ENCODE measurements at regions not wholly inside any gene's neighbourhood (a gene's known extent, or its start where the extent isn't known, plus 50 kb on each side); places are given as distances from the start of the nearest gene placed in this dataset.
"Not testable (repeated sequence)": the region's sequence is repeated elsewhere in the genome, so short reads cannot be mapped to it uniquely, and the experiment has no call there.

DNA sequence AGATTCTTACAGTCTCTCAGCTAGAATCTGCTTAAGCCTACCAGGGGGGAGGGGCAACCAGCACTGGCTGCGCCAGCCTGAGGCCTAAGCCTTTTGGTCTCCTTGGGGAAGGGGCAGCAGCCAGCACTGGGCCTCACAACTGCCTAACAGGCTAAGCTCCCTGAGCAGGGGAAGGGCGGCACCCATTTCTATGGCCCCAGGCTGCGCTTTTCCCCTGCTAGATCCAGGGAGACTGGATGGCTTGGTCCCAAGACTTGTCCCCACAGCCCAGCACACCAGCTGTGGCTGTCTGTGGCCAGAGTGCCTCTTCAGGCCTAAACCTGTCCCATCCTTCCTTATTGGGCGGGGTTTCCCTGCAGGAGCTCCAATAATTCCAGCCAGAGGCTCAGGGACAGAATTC is 1230.3 kb upstream of the CRIM1 start:
- no peak overlapping the region for H3K27ac ChIP-seq
- TF ChIP-seq Cebpa-rat (IDR thresholded peaks at IDR 0.05), result no peak
- no peaks in the 10 kb centered on the region for H4K20me1 ChIP-seq
- no peaks in the 10 kb centered on the region for H3K27me3 ChIP-seq
- H3K36me3 ChIP-seq, result no peaks in the 10 kb centered on the region
- no peak overlapping the region for H3K9ac ChIP-seq
- H3K4me1 ChIP-seq, result no peaks in the 10 kb centered on the region
- H3K4me2 ChIP-seq, result no peak overlapping the region
- no peaks in the 10 kb centered on the region for H3K9me3 ChIP-seq
- no peak overlapping the region for H3K4me3 ChIP-seq

DNA sequence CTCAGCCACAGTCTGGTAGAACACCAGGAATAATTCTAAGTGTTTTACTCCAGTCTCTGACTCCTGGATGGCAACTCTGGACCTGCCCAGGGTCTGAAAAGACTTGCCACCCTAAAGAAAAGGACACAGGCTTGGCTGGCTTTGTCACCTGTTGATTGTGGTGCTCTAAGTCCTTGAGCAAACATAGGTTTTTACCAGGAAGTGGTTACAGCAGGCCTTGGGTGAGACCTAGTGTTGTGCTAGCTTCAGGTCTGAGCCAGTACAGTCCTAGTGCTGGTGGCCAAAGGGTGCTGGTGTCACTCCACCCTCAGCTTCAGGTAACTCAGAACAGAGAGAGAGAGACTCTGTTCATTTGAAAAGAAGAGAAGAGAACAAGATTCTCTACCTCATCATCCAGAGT is 1239.4 kb upstream of the CRIM1 start:
- Histone ChIP-seq H3K27ac (no peak overlapping the region), H3K36me3 (no peaks in the 10 kb centered on the region), H3K4me3 (no peak overlapping the region), H4K20me1 (no peaks in the 10 kb centered on the region), H3K4me2 (no peak overlapping the region), H3K9me3 (no peaks in the 10 kb centered on the region), H3K9ac (no peak overlapping the region), H3K4me1 (no peaks in the 10 kb centered on the region), H3K27me3 (no peaks in the 10 kb centered on the region)
- TF ChIP-seq Cebpa-rat (IDR thresholded peaks at IDR 0.05), result no peak

DNA sequence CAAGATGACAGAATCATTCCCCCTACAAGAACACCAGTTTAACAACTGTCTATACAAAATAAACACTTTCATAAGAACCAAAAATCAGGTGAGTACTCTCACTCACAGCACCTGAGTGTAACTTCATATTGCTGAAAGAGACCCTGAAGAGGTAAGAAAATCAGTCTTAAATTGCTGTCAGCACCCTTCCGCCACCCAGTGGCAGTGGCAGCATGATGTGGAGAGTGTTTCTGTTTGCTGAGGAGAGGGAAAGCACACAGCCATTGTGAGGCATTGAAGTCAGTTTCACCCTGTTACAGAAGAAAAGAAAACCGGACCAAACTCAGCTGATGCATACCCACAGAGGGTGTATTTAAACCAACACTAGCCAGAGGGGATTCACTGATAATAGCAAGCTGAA is 1240.8 kb upstream of the CRIM1 start:
- H3K4me2 ChIP-seq, result no peak overlapping the region
- no peaks in the 10 kb centered on the region for H3K4me1 ChIP-seq
- H4K20me1 ChIP-seq, result no peaks in the 10 kb centered on the region
- no peaks in the 10 kb centered on the region for H3K36me3 ChIP-seq
- TF ChIP-seq Cebpa-rat (IDR thresholded peaks at IDR 0.05), result no peak
- no peak overlapping the region for H3K4me3 ChIP-seq
- no peaks in the 10 kb centered on the region for H3K27me3 ChIP-seq
- no peak overlapping the region for H3K27ac ChIP-seq
- H3K9me3 ChIP-seq, result no peaks in the 10 kb centered on the region
- H3K9ac ChIP-seq, result no peak overlapping the region

DNA sequence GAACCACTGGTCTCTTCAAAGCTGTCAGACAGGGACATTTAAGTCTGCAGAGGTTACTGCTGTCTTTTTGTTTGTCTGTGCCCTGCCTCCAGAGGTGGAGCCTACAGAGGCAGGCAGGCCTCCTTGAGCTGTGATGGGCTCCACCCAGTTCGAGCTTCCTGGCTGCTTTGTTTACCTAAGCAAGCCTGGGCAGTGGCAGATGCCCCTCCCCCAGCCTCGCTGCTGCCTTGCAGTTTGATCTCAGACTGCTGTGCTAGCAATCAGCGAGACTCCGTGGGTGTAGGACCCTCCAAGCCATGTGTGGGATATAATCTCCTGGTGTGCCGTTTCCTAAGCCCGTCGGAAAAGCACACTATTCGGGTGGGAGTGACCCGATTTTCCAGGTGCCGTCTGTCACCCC is 1243.2 kb upstream of the CRIM1 start:
- not testable (repeated sequence) for H3K27ac ChIP-seq, H3K4me1 ChIP-seq, H3K27me3 ChIP-seq, H4K20me1 ChIP-seq, H3K4me2 ChIP-seq, H3K9ac ChIP-seq, H3K9me3 ChIP-seq, H3K36me3 ChIP-seq, H3K4me3 ChIP-seq

DNA sequence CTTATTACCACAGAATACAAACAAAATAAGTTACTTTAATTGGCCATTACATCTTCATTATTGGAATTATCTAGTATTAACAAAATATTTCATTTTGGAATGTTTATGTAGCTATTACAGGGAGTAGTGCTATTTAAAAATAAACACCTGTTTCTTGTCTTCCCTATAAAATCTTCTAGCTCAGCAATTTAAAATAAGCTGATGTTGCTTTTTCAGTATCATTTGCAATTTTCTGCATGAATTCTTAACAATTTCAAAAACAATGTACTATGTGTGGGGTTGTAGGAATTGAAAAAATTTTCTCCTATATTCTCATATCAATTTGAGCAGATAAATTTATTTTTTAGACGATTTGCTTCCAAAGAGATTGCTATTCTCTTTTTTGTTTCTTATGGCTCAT is 1251.3 kb upstream of the CRIM1 start:
- H3K27ac ChIP-seq, result no peak overlapping the region
- H3K4me3 ChIP-seq, result no peak overlapping the region
- H4K20me1 ChIP-seq, result no peaks in the 10 kb centered on the region
- H3K36me3 ChIP-seq, result no peaks in the 10 kb centered on the region
- TF ChIP-seq Cebpa-rat (IDR thresholded peaks at IDR 0.05), result no peak
- H3K27me3 ChIP-seq, result no peaks in the 10 kb centered on the region
- no peaks in the 10 kb centered on the region for H3K9me3 ChIP-seq
- H3K4me2 ChIP-seq, result no peak overlapping the region
- H3K9ac ChIP-seq, result no peak overlapping the region
- H3K4me1 ChIP-seq, result no peaks in the 10 kb centered on the region

DNA sequence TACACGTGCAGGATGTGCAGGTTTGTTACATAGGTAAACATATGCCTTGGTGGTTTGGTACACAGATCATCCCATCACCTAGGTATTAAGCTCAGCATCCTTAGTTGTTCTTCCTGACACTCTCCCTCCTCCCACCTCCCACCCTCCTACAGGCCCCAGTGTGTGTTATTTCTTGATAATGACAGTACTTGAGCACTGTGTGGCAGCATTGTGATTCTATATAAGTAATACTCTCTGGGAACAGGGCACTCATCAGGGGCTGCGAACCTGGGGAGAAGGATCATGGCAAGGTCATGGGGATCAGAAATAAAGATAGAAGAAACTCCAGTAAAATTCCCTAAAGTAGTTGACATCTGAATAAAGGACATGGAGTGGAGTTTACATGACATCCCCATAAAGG is 1256.2 kb upstream of the CRIM1 start:
- H4K20me1 ChIP-seq, result no peaks in the 10 kb centered on the region
- H3K4me2 ChIP-seq, result no peak overlapping the region
- TF ChIP-seq Cebpa-rat (IDR thresholded peaks at IDR 0.05), result no peak
- no peak overlapping the region for H3K27ac ChIP-seq
- no peaks in the 10 kb centered on the region for H3K4me1 ChIP-seq
- no peaks in the 10 kb centered on the region for H3K9me3 ChIP-seq
- no peaks in the 10 kb centered on the region for H3K36me3 ChIP-seq
- no peak overlapping the region for H3K9ac ChIP-seq
- no peaks in the 10 kb centered on the region for H3K27me3 ChIP-seq
- no peak overlapping the region for H3K4me3 ChIP-seq

DNA sequence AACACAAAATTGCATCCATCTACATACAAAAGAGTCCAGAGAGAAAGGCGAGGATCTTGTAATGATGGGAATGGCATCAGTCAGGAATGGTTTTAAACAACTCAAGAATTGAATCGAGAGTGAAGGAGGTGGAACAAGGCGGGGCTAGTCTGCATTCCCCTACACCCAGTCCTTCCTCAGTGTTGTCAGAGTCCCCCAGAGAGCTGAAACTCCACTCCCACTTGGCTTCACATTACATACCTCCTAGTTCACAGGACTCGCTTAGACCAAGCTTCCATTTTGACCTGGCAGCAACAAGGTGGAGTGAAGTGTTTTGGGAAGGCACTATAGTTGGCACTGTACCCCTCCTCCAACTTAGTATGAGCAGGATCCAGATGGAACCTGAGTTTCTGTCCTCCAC is 1273.5 kb upstream of the CRIM1 start:
- H3K4me1 ChIP-seq, result no peaks in the 10 kb centered on the region

DNA sequence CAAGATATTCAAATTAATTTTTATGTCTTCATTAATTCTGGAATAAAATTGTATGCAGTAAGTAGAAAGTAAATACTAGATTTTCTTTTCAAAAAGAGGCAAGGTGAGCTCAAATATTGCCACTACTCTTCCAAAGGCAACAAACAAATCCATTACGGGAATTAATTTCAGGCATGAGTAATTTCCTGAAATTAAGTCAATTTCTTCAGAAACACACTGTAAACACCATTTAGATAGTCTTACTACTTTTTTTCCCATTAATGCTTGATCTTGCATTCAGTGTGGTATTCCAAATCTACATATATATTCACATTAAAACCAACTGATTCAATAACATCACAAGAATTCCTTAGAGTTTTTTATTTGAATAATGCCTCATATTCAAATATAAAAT is 1274.0 kb upstream of the CRIM1 start:
- Histone ChIP-seq H3K36me3 (no peaks in the 10 kb centered on the region), H3K4me2 (no peak overlapping the region), H3K27ac (no peak overlapping the region), H3K9me3 (no peaks in the 10 kb centered on the region), H3K27me3 (no peaks in the 10 kb centered on the region), H3K9ac (no peak overlapping the region), H3K4me1 (no peaks in the 10 kb centered on the region), H3K4me3 (no peak overlapping the region), H4K20me1 (no peaks in the 10 kb centered on the region)
- no peak for TF ChIP-seq Cebpa-rat (IDR thresholded peaks at IDR 0.05)

More for the DNA sequence above, 1273.5 kb upstream of the CRIM1 start:
- no peaks in the 10 kb centered on the region for H4K20me1 ChIP-seq
- H3K4me3 ChIP-seq, result no peak overlapping the region
- no peaks in the 10 kb centered on the region for H3K27me3 ChIP-seq
- no peak for TF ChIP-seq Cebpa-rat (IDR thresholded peaks at IDR 0.05)
- H3K27ac ChIP-seq, result no peak overlapping the region
- no peak overlapping the region for H3K9ac ChIP-seq
- H3K9me3 ChIP-seq, result no peaks in the 10 kb centered on the region
- H3K36me3 ChIP-seq, result no peaks in the 10 kb centered on the region
- no peak overlapping the region for H3K4me2 ChIP-seq

DNA sequence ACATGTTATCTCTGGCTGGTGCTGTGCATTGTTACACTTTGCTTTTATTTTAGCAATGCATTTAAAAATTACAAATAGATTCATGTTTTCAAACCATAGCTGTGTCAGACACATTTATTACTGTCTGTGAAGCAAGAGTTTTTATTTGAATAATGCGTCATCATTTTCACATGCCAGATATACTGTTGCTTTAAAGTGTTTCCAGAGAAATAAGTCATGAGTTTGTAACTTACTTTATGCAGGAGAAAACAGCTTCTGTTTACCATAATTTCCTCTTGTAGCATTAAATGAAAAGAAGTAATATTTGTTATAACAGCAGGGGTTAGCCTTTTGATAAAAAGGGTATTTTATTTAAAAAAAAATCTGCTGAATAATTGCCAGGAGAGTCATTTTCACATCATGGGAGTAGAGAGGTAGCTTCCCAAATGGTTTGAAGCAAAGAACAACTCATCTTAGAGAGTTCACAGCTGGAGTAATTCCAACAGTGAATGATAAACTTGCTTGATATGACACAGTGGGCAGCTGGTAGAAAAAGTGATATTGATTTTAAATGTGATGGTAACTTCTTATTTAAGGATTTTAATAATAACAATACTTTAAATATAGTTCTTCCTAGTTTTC is 1274.5 kb upstream of the CRIM1 start:
- Histone ChIP-seq H3K4me1 (no peaks in the 10 kb centered on the region), H3K36me3 (no peaks in the 10 kb centered on the region), H3K9ac (no peak overlapping the region), H4K20me1 (no peaks in the 10 kb centered on the region), H3K9me3 (no peaks in the 10 kb centered on the region), H3K4me2 (no peak overlapping the region), H3K27ac (no peak overlapping the region), H3K27me3 (no peaks in the 10 kb centered on the region), H3K4me3 (no peak overlapping the region)
- no peak for TF ChIP-seq Cebpa-rat (IDR thresholded peaks at IDR 0.05)

DNA sequence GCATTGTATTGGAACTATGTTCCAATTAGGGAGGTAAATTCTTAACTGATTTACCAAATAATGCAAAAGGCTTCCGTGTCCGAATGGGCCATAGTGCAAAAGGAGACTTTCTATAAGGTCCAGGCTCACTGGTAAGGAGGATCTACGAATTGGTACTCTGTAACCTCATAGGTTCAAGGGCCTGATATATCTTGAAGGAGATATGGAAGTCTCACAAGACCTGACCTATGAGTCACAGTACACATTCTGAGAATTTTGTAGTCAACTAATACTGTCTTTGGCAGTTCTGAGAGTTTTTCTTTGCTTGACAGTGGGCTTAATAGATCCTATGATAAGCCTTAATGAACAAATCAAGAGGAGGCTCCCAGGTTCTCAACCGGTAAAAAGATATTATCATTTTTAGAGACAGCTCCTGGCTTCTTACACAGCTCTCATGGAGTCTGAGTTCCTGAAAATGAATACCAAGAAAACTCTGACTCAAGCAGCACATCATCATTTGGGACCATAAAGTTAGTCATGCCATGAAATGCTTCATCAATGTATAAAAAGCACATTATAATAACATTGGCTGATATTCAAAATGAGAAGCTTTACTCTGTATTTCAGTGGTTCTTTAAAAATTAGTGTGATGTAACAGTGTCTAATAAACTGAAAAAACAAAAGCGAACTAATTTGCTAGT is 1275.2 kb upstream of the CRIM1 start:
- H3K9ac ChIP-seq, result no peak overlapping the region
- H4K20me1 ChIP-seq, result no peaks in the 10 kb centered on the region
- H3K27ac ChIP-seq, result no peak overlapping the region
- TF ChIP-seq Cebpa-rat (IDR thresholded peaks at IDR 0.05), result no peak
- H3K4me1 ChIP-seq, result no peaks in the 10 kb centered on the region
- no peak overlapping the region for H3K4me2 ChIP-seq
- no peaks in the 10 kb centered on the region for H3K9me3 ChIP-seq
- no peak overlapping the region for H3K4me3 ChIP-seq
- H3K36me3 ChIP-seq, result no peaks in the 10 kb centered on the region
- no peaks in the 10 kb centered on the region for H3K27me3 ChIP-seq

DNA sequence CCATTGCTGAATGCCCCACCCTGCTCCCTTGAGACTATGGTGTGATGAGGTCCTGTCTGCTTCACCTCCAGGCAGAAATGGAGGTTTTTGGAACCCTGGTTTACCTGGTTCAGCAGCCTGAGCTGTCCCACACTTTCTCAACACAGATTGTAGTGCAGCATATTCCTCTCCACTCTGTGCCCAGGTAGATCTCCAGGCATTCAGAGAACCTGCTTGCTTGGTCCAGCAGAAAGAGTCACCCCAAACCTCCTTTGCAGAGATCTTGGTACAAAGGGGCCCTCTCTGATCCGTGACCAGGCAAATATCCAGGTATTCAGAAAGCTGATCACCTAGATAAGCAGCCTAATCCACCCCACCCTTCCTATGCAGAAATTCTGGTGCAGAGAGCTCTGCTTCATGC is 1288.2 kb upstream of the CRIM1 start:
- Histone ChIP-seq H3K9me3 (0 out of 2 replicates have a peak, but pooled peaks cover 3% of the 10 kb centered on the region), H3K4me2 (no peak overlapping the region), H3K36me3 (no peaks in the 10 kb centered on the region), H3K4me3 (no peak overlapping the region), H3K9ac (no peak overlapping the region), H3K4me1 (no peaks in the 10 kb centered on the region), H3K27me3 (no peaks in the 10 kb centered on the region), H4K20me1 (no peaks in the 10 kb centered on the region), H3K27ac (no peak overlapping the region)
- TF ChIP-seq Cebpa-rat (IDR thresholded peaks at IDR 0.05), result no peak

All from BLaER1 (cell line).